NCI-H2081 treated with DMSO at 0.1 percent for 48 hours (cell line): ENCODE measurements at regions not wholly inside any gene's neighbourhood (a gene's known extent, or its start where the extent isn't known, plus 50 kb on each side); places are given as distances from the start of the nearest gene placed in this dataset.
"Not testable (repeated sequence)": the region's sequence is repeated elsewhere in the genome, so short reads cannot be mapped to it uniquely, and the experiment has no call there.

Experiments used
- DNase-seq: peaks from one replicate; lab custom pipeline; 2025; lab: John Stamatoyannopoulos, UW

DNA sequence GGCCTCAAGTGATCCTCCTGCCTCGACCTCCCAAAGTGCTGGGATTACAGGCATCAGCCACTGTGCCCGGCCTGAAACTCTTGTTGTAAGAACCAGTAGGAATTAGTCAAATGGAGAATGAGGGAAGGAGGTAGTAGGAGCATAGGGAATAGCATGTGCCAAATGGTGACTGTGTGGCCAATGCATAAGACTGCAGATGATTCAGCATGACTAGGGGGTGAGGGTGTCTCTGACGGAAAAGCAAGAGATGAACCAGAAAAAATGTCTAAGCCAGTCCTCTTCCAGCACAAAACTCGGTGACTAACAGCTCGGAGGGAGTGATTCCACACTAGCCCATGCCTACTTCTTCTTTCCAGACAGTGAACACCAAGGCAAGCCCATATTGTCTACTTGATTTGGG, 58.2 kb upstream of the DUSP21 start:
- no peak for DNase-seq

DNA sequence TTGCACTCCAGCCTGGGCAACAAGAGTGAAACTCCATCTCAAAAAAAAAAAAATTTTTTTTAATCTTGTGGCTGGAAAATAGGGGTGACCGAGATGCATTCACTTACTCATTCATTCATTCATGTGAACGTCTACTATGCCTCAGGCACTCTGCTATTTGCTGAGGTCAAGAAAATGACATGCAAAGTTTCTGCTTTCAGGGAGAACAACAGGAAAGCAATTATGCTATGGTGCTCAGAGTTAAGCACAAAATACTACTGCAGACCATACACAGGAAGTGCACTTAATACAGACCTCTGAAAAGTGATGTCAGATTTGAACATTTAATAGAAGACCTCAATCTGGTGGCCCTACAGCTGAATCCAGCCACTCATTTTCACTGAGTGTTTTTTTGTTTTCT, 59.6 kb upstream of the DUSP21 start:
- DNase-seq = no peak

DNA sequence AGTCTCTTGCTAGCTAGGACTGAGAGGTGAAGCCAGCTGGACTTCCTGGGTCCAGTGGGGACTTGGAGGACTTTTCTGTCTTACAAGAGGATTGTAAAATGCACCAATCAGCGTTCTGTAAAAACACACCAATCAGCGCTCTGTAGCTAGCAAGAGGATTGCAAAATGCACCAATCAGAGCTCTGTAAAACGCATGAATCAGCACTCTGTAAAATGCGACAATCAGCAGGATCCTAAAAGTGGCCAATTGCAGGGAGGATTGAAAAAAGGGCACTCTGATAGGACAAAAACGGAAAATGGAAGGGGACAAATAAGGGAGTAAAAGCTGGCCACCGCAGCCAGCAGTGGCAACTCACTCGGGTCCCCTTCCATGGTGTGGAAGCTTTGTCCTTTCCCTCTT, 65.6 kb upstream of the DUSP21 start:
- DNase-seq = no peak

DNA sequence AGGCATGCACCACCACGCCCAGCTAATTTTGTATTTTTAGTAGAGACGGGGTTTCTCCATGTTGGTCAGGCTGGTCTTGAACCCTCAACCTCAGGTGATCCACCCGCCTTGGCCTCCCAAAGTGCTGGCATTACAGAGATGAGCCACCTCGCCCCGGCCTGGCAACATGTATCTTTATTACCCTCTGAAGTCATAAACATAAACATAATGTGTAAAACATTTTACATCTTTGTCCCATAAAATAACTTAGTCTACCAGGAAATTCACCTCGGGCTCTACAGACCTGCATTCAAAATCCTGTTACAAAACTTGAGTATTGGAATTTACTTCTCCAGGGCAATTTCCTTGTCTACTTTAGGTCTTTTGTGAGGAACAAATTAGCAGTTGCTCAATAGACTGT, 68.1 kb upstream of the DUSP21 start:
- no peak for DNase-seq

DNA sequence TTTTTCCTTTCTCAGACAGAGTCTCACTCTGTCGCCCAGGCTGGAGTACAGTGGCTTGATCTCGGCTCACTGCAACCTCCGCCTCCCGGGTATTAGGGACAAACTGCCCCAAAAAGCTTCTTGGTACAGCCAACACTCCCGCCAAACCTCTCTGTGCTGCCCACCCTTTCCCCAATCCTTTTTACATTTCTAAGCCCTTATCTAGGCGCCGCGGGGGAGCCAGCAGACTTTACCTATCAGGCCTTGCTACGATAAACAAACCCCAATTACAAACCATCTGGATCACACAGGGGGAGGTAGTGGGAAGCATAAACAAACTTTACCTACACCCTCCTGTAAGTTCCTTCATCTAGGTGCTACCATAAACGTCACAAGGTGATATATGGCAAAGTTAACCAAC, 69.8 kb upstream of the DUSP21 start:
- not testable (repeated sequence) for DNase-seq

DNA sequence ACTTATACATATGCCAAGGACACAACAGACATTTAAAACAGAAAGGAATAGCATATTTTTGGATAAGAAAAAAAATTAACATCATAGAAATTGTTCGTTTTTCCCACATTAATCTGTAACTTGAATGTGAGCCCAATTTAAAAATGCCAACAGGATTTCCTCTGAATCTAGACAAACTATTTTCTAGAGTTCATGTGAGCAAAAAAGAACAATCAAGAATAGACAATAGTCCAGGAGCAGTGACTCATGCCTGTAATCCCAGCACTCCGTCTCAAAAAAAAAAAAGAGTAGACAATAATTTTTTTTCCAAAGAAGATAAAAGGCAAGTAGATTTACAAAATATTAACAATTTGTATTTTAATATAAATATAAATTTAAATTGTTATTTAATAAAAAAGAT, 73.7 kb upstream of the DUSP21 start:
- DNase-seq = no peak

DNA sequence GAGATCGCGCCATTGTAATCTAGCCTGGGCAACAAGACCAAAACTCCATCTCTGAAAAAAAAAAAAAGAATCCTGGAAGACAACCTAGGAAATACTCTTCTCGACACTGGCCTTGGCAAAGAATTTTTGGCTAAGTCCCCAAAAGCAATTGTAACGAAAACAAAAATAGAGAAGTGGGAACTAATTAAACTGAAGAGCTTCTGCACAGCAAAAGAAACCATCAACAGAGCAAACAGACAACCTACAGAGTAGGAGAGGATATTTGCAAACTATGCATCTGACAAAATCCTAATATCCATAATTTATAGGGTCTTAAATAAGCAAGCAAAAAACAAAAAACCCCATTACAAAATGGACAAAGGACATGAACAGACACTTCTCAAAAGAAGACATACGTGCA, 76.5 kb upstream of the DUSP21 start:
- no peak for DNase-seq

DNA sequence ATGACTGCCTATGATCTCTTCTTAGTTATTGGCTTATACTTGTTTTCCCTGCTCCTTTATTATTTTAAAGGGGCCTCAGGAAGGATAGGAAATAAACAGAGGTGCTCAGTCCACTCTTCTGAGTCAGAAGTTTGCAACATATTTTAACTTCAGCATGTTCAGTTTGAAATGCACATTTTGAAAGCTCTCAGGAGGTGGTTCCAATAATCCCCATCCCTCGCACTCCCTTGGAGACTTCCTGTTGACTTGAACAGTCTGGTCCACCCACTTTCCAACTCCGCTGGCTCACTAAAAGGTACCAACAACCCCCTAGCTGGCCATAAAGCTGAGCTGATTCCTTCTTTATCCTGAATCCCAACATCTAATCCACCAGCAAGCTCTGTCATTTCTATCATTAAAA, 78.3 kb upstream of the DUSP21 start:
- no peak for DNase-seq

DNA sequence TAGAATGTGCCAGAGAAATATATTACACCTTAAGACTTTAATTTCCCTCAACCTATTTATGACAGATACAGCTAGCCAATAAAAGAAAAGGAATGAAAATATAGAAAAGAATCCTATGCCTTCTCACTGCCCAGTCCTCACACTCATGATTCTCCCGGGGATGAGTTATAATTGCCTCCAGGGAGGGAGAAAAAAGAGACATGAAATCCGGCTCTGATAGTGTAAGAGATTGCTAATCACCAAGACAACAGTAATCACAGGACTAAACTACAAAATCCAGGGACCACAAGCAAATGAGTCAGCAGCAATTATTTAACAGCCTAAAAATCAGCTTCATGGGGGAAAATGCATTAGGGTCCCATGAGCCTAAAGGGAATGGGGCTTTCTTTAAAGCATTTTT, 95.9 kb upstream of the DUSP21 start:
- no peak for DNase-seq

DNA sequence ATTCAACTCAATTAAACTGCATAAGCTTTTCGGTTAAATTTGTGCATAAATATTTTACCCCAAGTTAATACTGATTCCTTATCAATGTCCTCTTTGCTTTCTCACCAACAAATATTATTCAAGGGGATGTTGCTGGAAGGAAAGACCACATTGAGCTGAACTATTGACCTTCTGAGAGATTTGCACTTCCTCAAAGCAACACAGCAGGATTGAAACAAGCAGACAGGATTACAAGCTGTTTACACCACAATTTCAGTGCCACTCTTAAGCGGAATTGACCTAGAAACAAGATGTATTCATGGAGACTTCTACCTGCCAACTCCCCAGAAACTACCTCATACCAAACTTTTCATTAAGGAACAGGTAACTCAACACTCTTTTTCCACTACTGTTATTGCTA, 96.5 kb upstream of the DUSP21 start:
- DNase-seq = no peak

DNA sequence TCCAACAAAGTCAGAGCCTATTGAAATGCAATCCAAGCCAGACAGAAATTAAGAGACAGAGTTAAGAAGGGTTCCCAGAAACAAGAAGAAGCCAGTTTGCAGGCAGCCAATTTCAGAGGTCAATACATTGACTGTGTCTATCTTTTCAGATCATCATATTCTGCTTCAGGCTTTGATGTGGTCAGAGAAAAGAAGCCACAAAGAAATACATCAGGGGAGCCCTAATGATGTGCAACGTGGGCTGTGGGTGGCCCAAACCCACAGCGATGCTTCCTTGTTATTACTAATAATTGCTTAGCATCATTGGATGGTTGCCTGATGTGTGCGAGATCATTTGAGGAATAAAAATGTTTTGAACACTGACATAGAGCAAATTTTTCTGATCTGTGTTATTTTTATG, 99.0 kb upstream of the DUSP21 start:
- no peak for DNase-seq

DNA sequence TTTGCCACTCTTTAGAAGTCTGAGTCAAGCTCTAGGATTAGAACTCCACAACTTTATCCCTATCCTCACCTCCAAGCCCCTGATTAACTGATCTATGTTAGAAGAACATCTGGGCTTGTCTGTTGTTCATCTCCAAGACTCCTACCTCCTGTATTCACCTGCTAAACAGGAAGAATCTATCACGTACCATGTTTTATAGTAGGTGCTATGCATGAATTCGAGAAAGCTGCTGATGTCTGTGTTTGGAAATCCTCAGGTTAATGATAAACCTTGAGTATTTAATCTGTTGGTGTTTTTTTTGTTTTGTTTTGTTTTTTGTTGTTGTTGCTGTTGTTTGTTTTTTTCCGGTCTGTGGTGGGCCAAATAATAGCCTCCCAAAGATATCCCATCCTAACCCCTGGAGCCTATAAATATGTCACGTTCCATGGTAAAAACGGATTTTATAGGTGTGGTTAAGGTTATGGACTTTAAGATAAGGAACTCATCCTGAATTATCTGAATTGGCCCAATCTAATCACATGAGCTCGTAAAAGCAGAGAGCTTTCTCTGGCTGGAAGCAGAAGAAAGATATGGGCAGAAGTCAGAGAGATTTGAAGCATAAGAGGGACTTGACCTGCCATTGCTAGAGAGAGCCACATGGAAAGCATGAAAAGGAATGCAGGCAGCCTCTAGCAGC, 101.2 kb upstream of the DUSP21 start:
- no peak for DNase-seq

DNA sequence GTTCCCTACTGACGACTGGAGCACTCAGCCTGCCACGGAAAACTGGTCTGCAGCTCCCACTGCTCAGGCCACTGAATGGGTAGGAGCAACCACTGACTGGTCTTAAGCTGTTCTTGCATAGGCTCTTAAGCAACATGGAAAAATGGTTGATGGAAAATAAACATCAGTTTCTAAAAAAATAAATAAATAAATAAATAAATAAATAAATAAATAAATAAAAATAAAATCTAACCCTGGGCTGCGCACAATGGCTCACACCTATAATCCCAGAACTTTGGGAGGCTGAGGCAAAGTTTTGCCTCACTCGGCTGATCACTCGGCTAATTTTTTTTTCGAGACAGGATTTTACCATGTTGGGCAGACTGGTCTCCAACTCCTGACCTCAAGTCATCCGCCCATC, 102.0 kb upstream of the DUSP21 start:
- DNase-seq = not testable (repeated sequence)

DNA sequence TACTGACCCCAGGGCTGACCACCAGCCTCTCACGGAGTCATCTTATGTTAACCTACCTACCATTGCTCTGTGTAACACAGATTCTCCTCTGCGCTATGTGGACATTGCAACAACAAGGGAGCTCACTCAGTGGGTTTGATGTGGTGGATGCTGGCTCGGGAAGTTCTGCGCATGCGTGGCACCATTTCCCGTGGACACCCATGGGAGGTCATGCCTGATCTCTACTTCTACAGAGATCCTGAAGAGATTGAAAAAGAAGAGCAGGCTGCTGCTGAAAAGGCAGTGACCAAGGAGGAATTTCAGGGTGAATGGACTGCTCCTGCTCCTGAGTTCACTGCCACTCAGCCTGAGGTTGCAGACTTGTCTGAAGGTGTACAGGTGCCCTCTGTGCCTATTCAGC, 102.4 kb upstream of the DUSP21 start:
- not testable (repeated sequence) for DNase-seq

DNA sequence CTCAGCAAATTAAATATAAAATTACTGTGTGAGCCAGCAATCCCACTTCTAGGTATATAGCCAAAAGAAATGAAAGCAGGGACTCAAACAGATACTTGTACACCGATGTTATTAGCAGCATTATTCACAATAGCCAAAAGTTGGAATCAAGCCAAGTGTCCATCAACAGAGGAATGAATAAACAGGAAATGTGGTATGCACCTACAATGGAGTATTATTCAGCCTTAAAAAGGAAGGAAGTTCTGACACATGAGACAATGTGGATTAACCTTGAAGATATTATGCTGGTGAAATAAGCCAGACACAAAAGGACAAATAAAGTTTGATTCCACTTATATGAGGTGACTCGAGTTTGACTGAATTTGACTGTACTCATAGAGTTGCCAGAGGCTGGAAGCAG, 108.3 kb upstream of the DUSP21 start:
- DNase-seq = no peak

DNA sequence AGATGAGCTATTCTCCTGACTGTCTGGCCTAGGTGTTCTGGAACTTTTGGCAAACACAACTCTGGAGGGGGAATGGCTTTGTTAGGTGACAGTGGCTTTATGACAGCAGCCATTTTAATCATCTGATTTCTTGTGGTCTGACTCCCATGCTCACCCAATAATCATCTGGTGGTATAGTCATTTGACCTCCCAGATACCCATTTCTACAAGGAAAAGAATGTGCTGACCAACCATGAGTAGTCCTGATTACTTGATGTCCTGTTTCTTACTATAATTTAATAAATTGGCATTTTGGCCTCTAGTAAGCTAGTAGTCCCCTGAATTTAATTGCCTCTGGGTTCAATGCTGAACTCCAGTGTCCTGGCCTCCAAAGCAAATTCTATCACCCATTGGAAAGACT, 109.9 kb upstream of the DUSP21 start:
- no peak for DNase-seq

DNA sequence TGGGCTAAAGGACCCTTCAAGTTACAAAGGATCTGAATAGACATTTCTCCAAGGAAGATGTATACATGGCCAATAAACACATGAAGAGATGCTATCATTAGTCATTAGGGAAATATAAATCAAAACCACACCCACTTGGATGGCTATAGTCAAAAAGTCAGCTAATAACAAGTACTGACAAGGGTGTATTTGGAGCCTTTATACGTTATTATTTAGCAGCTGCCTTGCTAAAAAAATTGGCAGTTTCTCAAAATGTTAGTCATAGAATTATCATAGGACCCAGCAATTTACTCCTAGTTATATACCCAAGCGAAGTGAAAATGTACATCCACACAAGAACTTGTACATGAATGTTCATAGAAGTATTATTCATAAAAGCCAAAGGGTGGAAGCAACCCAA, 112.7 kb upstream of the DUSP21 start:
- no peak for DNase-seq

DNA sequence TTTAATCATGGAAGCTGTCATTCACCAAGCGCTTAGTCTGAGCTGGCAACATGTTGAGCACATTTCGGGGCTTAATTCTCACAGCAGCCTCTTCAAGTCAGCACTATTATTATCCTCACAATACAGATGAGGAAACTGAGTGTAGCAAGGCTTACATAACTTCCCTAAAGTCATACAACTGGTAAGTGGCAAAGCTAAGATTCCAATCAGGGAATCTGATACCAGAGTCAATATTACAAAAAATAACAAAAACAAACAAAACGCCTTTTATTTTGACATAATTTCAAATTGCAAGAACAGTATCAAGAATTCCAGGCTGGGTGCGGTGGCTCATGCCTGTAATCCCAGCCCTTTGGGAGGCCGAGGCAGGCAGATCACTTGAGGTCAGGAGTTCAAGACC, 120.4 kb upstream of the DUSP21 start:
- no peak for DNase-seq

DNA sequence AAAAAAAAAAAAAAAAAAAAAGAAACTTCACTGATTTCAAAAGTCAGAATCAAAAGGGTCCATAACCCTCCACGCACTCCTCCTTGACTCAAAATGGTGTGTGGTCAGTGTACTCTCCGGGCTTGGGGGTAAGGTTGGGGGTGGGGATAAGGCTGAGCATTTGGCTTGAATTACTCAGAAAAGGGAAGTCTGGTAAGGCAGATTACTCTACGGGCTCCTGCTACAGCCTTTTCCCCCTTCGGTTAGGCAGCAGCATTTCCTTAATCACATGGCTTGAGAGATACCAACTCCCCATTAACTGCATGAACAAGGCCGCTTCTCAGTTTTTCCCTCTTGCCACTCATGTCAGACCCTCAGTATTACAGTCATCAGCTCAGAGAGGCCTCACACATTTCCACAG, 135.4 kb upstream of the DUSP21 start:
- DNase-seq = no peak

DNA sequence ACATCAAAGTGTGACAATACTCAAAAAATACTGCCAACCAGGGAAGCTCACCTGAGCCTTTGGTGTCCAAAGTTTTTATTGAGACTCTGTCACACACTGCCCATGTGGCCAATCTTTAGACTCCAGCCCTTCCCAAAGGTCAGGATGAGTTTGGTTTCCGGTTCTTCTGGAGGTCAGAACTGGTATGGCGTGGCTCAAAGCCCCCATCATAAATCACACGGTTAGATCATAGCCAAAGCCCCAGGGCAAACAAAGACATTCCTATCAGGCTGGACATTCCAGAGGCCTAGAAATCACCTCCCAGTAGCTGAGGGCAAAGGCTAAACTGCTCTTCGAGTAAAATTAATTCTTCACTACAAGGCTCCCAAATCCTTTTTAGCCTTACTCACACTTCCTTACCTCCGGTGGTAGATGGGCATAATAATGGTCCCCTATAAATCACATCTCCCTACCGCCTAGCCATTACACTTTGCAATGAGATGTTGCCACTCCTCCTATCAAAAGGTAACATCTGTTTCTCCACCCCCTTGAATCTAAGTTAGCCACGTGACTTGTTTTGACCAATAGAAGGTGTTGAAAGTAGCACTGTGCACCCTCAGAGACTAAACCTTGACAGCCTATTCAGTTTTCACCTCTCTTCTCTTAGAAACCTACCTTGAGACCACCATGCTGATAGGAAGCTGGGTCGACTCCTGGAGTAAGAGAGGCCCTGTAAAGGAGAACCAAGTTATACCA, 137.8 kb upstream of the DUSP21 start:
- DNase-seq = no peak

DNA sequence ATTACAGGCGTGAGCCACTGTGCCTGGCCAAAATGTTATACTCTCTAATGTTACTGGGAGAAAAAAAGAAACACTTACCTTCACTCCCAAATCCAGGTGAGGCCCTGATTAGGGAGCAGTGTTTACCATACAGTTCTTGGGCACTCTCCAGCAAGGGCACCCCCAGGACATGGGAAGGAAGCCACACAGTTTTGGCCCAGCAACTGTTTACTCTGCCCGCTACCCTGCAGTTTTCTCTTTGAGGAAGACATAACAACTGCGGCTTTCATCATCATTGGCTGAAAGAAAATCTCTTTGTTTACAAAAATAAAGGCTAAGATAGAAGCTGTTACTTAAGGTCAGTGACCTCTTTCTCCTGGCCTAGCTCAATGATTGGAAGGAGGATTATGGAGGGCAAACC, 145.5 kb upstream of the DUSP21 start:
- peak; percentile 37 for DNase-seq

DNA sequence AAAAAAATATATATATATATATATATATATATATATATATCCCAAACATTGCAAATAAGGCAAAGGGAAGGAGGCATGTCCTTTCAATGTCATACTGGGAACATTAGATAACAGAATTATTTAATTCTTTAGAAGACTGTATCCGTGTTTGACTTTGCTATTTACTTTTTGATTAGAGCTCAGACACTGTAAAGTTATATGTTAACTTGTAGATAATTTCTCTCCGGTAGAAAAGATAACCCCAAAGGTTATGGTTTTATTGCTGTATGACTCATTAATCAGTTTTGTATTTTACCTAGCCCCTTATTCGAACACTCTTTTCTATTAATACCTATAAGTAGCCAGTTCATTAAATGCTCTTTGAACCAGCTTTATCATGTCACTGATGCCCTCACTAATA, 150.6 kb upstream of the DUSP21 start:
- no peak for DNase-seq

DNA sequence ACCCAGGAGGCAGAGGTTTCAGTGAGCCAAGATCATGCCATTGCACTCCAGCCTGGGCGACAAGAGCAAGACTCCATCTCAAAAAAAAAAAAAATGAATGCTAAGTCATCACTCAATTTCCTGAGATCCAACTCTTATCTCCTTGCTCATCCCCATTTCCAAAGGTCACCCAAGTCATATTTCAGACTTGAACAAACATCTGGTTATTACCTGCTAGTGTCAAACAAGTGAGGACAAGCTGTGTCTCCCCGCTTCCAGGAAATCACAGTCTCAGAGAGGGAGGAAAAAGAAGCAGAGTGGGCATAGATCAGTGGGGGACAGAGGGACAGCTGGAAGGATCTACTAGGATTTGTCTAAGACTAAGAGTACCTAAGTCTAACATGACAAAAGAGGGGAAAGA, 147.5 kb upstream of the FUNDC1 start:
- DNase-seq = no peak

DNA sequence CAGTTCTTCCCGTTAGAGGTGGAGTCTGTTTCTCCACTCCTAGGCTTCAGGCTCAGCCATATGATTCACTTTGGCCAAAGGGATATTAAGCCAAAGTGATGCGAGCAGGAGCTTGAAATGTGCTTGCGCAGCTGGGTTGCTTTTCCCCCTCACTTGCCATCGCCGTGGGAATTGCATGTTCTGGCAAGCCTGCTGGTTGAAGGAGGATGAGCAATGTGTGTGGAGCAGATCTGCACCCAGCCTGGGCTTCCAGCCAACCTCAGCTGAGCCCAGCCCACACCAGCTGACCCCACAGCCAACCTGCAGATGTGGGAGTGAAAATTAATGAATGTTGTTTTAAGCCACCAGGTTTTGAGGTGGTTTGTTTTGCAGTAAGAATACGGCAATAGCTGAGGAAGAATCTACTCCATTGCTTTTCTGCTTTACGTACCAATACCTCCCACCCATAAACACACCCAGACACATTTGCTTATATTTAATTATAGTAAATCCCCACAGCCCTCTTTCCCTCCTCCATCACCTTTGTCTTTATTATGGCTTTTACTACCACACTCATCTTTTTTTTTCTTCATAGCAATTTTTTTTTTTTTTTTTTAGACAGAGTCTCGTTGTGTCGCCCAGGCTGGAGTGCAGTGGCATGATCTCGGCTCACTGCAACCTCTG, 132.8 kb upstream of the FUNDC1 start:
- DNase-seq = peak; percentile 69
